ENCODE measurements at regions not wholly inside any gene's neighbourhood (a gene's known extent, or its start where the extent isn't known, plus 50 kb on each side); places are given as distances from the start of the nearest gene placed in this dataset.

GRCh38 chr4:160180211-160180610, 1077.3 kb downstream of the RAPGEF2 start:
- TF ChIP-seq CTCF (IDR thresholded peaks at IDR 0.05; ENCODE audit: control extremely low read depth in 1 of 3, insufficient read depth in 1 of 3, low read depth in 1 of 3, low read length in 3 of 3): no peak
- TF ChIP-seq CEBPB (IDR thresholded peaks at IDR 0.05; ENCODE audit: low read depth, low read length): no peak
- TF ChIP-seq RAD21 (IDR thresholded peaks at IDR 0.05 in 1 of 2, conservative IDR thresholded peaks at IDR 0.05 in 1 of 2; ENCODE audit: low read depth in 2 of 2, low read length in 2 of 2): no peak
- TF ChIP-seq MAFK (IDR thresholded peaks at IDR 0.05; ENCODE audit: low read depth, low read length): no peak
- no peak for TF ChIP-seq POLR2AphosphoS5 (IDR thresholded peaks at IDR 0.05; ENCODE audit: low read depth, low read length)
- no peak for TF ChIP-seq CBX8 (IDR thresholded peaks at IDR 0.05; ENCODE audit: borderline replicate concordance, low read depth, low read length)

All from H1 (cell line).